ENCODE measurements at regions not wholly inside any gene's neighbourhood (a gene's known extent, or its start where the extent isn't known, plus 50 kb on each side); places are given as distances from the start of the nearest gene placed in this dataset.

GRCh38 chr5:86951761-86952160 is 315.9 kb upstream of the RASA1 start:
- Histone ChIP-seq H3K9me3 (no peaks in the 10 kb centered on the region), H3K4me1 (no peaks in the 10 kb centered on the region), H3K36me3 (no peaks in the 10 kb centered on the region), H3K27me3 (no peaks in the 10 kb centered on the region), H3K4me3 (ENCODE audit: low read depth, low read length) (no peak overlapping the region)
- TF ChIP-seq CTCF (IDR thresholded peaks at IDR 0.05; ENCODE audit: low read depth, low read length), result no peak
- DNase-seq, result no peak

DNA sequence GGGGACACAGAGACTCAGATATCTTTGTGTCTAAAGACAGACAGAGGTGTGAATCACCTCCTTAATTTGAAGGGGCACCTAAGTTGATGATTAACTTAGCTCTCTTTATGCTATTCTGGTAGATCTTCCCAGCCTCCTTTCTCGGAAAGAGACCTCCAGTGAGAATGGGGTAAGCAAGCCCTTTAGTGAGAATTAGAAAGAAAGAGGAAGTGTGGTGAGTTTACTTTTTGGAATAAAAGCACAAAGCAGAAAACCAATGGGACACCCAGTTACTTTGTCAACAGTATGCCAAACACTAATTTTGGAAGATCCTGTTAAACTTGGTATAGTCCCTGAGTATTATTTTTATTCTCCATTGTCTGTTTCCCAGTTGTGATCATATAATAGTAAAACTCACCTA is 302.8 kb upstream of the RASA1 start:
- H3K9me3 ChIP-seq, result no peaks in the 10 kb centered on the region
- H3K27me3 ChIP-seq, result no peaks in the 10 kb centered on the region; the same call in 1 of the 2 replicates
- no peaks in the 10 kb centered on the region for H3K4me1 ChIP-seq
- DNase-seq, result no peak
- no peaks in the 10 kb centered on the region for H3K36me3 ChIP-seq
- H3K4me3 ChIP-seq (ENCODE audit: low read depth, low read length), result no peak overlapping the region
- TF ChIP-seq CTCF (IDR thresholded peaks at IDR 0.05; ENCODE audit: low read depth, low read length), result no peak

- H3K27me3 ChIP-seq, result no peaks in the 10 kb centered on the region; the same call in none of the 2 replicates
- no peak overlapping the region for H3K4me3 ChIP-seq (ENCODE audit: low read depth, low read length)
- H3K9me3 ChIP-seq, result no peaks in the 10 kb centered on the region
- no peaks in the 10 kb centered on the region for H3K36me3 ChIP-seq
- H3K4me1 ChIP-seq, result no peaks in the 10 kb centered on the region
- peak; percentile 17; the same call in 1 of the 2 replicates for TF ChIP-seq CTCF (IDR thresholded peaks at IDR 0.05; ENCODE audit: low read depth, low read length)
- DNase-seq, result no peak
These were observed 299.4 kb upstream of the RASA1 start for GRCh38 chr5:86968301-86968753.

DNA sequence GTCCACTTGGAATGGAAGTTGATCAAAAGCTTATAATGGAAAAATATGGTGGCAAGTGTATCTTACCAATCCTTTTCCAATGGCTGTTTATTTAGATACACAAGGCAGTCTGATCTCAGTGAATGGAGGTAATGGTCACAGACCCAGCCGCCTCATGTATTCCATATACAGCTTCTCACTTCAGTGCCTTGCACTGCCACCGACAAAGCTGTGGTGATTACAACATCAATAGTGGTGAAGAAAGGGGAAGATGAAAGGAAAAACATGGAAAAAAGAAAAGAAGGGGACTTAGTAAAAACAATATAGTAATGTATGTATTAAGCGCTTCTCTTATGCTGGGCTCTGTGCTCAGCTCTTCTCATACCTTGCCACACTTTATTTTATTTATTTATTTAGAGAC is 297.3 kb upstream of the RASA1 start:
- H3K4me1 ChIP-seq, result no peaks in the 10 kb centered on the region
- TF ChIP-seq CTCF (IDR thresholded peaks at IDR 0.05; ENCODE audit: low read depth, low read length), result no peak
- DNase-seq, result no peak

DNA sequence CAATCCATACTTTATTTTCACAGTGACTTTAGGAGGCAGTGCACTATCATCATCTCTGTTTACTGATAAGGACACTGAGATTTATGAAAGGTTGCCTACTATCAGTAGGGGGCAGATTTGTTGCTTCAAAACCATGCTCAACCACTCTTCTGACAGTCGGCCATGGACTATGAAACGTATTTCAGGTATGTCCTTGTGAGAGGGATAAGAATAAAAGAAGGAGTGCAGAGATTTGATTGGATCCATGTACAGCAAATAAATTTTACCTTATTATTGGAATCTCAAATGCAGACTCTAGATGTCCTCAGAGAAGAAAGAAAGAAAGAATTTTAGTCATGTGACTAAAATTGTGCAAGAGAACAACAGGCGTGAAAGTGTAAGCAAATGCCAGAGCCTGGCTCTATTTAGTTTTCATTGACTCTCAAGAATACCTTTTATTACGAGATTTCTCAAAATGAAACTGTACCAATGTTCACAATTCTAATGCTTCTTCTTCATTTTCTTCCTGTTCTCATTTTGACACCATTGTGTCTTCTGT is 296.6 kb upstream of the RASA1 start:
- no peaks in the 10 kb centered on the region for H3K36me3 ChIP-seq
- no peaks in the 10 kb centered on the region for H3K9me3 ChIP-seq
- TF ChIP-seq CTCF (IDR thresholded peaks at IDR 0.05; ENCODE audit: low read depth, low read length), result peak; percentile 33
- no peaks in the 10 kb centered on the region; the same call in 1 of the 2 replicates for H3K27me3 ChIP-seq
- H3K4me1 ChIP-seq, result no peaks in the 10 kb centered on the region
- DNase-seq, result no peak
- H3K4me3 ChIP-seq (ENCODE audit: low read depth, low read length), result no peak overlapping the region

More for the DNA sequence above, 297.3 kb upstream of the RASA1 start:
- Histone ChIP-seq H3K9me3 (no peaks in the 10 kb centered on the region), H3K36me3 (no peaks in the 10 kb centered on the region), H3K4me3 (ENCODE audit: low read depth, low read length) (no peak overlapping the region), H3K27me3 (no peaks in the 10 kb centered on the region; the same call in none of the 2 replicates)

GRCh38 chr5:86974955-86975354 is 292.7 kb upstream of the RASA1 start:
- Histone ChIP-seq H3K4me3 (ENCODE audit: low read depth, low read length) (no peak overlapping the region), H3K27me3 (no peaks in the 10 kb centered on the region; the same call in 1 of the 2 replicates), H3K36me3 (no peaks in the 10 kb centered on the region), H3K4me1 (no peaks in the 10 kb centered on the region), H3K9me3 (no peaks in the 10 kb centered on the region)
- no peak for TF ChIP-seq CTCF (IDR thresholded peaks at IDR 0.05; ENCODE audit: low read depth, low read length)
- DNase-seq, result no peak
